Upper lobe of right lung (tissue), 1 donor: ENCODE measurements at regions not wholly inside any gene's neighbourhood (a gene's known extent, or its start where the extent isn't known, plus 50 kb on each side); places are given as distances from the start of the nearest gene placed in this dataset.

Experiments used
- ATAC-seq: fragments of 200-7000 bp; cut with Tn5 transposase; one replicate; pipeline ENCODE4 v1.9.1; 2020; ENCODE audit warnings: mild to moderate bottlenecking, moderate library complexity
- DNase-seq: peaks from one replicate; pipeline ENCODE4 v3.0.0-alpha.2; 2020
- H3K27ac ChIP-seq: fragments of 200-600 bp; one replicate; pipeline ENCODE4 v1.8.0; 2022
- H3K27me3 ChIP-seq: fragments of 200-600 bp; one replicate; pipeline ENCODE4 v1.8.0; 2022; ENCODE audit warnings: mild to moderate bottlenecking
- H3K36me3 ChIP-seq: fragments of 200-600 bp; one replicate; pipeline ENCODE4 v1.8.0; 2022
- H3K4me1 ChIP-seq: fragments of 200-600 bp; one replicate; pipeline ENCODE4 v1.8.0; 2022
- H3K4me3 ChIP-seq: fragments of 200-600 bp; one replicate; pipeline ENCODE4 v1.8.0; 2022; ENCODE audit warnings: mild to moderate bottlenecking
- H3K9me3 ChIP-seq: fragments of 200-600 bp; one replicate; pipeline ENCODE4 v1.8.0; 2022
- intact Hi-C: fragments of 100-400 bp; cut with DNase I; formaldehyde crosslinking; loops from one replicate; pipeline ENCODE4 v1.11.0; 2022
- TF ChIP-seq, protein P1 (sequence below): fragments of 200-600 bp; IDR thresholded peaks from one replicate; pipeline ENCODE4 v1.8.0; 2022; ENCODE audit warnings: antibody characterized with exemption
- donor health status: DM: no; HTN: yes; CAD: no; lungs with severe emphysema.

DNA sequence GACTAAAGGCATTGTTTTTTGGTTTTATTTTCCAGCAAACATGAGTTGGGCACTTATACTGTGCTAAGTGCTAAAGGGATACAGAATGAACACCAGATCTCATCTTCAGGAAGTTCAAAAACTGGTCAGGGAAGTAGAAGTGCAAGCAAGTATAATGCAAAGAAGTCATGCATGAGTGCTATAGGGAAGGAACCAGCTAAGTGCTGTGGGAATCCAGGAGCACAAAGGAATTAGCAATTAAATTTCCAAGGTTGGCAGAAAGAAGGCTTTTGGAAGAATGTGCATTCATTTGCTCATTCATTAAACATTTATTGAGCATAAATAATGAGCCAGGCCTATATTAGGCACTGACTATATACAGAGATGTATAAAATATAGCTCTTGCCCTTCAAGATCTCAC, 143.7 kb upstream of the ARHGAP42 start:
- Histone ChIP-seq H3K4me1 (no peaks in the 10 kb centered on the region), H3K4me3 (no peak overlapping the region), H3K27me3 (no peaks in the 10 kb centered on the region), H3K27ac (no peak overlapping the region), H3K36me3 (no peaks in the 10 kb centered on the region), H3K9me3 (no peaks in the 10 kb centered on the region)
- TF ChIP-seq, protein P1, sequence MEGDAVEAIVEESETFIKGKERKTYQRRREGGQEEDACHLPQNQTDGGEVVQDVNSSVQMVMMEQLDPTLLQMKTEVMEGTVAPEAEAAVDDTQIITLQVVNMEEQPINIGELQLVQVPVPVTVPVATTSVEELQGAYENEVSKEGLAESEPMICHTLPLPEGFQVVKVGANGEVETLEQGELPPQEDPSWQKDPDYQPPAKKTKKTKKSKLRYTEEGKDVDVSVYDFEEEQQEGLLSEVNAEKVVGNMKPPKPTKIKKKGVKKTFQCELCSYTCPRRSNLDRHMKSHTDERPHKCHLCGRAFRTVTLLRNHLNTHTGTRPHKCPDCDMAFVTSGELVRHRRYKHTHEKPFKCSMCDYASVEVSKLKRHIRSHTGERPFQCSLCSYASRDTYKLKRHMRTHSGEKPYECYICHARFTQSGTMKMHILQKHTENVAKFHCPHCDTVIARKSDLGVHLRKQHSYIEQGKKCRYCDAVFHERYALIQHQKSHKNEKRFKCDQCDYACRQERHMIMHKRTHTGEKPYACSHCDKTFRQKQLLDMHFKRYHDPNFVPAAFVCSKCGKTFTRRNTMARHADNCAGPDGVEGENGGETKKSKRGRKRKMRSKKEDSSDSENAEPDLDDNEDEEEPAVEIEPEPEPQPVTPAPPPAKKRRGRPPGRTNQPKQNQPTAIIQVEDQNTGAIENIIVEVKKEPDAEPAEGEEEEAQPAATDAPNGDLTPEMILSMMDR = no peak
- no peak for ATAC-seq
- no peak for DNase-seq
- intact Hi-C loops = no loop called here

DNA sequence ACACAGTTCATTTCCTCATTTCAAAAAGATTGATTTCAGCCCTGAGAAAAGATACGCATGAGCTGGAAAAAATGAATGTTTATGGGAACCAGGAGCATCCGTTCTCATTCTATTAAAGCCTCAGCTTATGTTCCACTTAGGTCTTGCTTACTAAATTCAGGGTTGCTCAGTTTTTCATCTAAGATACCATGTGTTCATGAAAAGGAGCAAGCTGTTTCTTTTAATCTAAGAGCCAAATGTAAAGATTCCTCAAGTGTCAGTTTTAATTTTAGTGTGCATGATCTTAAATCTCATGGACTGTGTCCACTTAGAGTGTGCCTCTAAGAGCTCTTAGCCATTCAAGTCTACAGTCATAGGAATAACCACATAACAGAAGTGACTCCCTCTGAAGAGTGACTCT, 141.5 kb upstream of the ARHGAP42 start:
- intact Hi-C loops = no loop called here
- Histone ChIP-seq H3K9me3 (no peaks in the 10 kb centered on the region), H3K36me3 (no peaks in the 10 kb centered on the region), H3K4me3 (no peak overlapping the region), H3K4me1 (no peaks in the 10 kb centered on the region), H3K27ac (no peak overlapping the region), H3K27me3 (no peaks in the 10 kb centered on the region)
- DNase-seq (no peak), ATAC-seq (no peak)
- TF ChIP-seq, protein P1 = no peak

DNA sequence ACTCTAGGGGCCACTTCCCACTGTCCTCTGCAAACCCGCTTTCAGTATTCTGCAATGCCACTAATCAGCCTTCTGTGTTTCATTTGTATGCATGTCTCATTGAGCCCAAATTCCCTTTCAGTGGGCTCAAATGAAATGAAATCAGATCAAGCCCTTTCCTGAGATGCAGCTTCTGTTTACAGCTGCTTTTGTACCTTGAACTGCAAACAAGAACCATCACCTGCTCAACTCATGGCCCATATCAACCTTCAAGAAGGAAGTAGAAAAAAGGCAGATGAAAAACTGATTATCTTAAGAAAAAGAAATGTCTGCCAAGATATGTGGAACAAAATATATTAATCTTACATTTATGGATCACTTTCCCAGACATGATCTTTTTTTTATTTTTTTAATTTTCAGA, 141.1 kb upstream of the ARHGAP42 start:
- ATAC-seq (no peak), DNase-seq (no peak)
- no peaks in the 10 kb centered on the region for H3K27me3 ChIP-seq
- TF ChIP-seq, protein P1 = no peak
- H3K4me3 ChIP-seq = no peak overlapping the region
- H3K4me1 ChIP-seq = no peaks in the 10 kb centered on the region
- intact Hi-C loops = no loop called here
- H3K36me3 ChIP-seq = no peaks in the 10 kb centered on the region
- no peak overlapping the region for H3K27ac ChIP-seq
- no peaks in the 10 kb centered on the region for H3K9me3 ChIP-seq

DNA sequence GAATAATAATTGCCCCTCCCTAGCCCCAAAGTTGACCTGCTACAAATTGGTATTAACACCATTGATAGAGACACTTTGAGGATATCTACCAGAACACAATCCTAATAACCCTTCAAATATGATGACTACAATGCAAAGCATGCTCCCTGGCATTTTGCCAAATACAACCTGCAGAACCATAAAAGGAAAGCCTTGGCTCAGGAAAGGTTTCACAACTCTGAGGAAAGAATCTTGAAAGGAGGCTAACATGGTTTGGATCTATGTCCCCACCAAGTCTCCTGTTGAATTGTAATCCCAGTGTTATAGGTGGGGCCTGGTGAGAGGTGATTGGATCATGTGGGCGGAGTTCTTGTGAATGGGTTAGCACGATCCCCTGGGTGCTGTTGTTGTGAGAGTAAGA, 140.4 kb upstream of the ARHGAP42 start:
- H3K27ac ChIP-seq = no peak overlapping the region
- DNase-seq = no peak
- TF ChIP-seq, protein P1 = no peak
- intact Hi-C loops = no loop called here
- ATAC-seq = no peak
- H3K36me3 ChIP-seq = no peaks in the 10 kb centered on the region
- no peaks in the 10 kb centered on the region for H3K4me1 ChIP-seq
- H3K4me3 ChIP-seq = no peak overlapping the region
- H3K27me3 ChIP-seq = no peaks in the 10 kb centered on the region
- H3K9me3 ChIP-seq = no peaks in the 10 kb centered on the region

DNA sequence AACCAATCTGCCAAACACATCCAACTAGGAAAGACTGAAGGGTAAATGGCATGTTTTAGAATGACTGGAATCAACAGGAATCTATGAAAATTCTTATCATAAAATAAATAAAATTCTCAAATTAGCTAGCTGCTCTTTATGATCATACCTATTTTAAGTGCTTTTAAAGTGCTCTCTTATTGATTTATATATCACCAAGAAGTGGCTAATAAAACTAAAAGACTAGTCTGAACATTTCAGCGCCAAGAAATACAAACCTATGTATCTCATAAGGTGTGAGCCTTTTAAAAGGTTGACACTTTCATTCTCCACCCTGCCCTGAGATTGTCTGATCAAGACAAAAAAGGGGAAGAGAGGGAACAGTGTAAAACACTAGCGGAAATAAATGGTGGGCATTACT, 136.8 kb upstream of the ARHGAP42 start:
- no peak overlapping the region for H3K27ac ChIP-seq
- TF ChIP-seq, protein P1 = no peak
- ATAC-seq = no peak
- H3K4me3 ChIP-seq = no peak overlapping the region
- H3K27me3 ChIP-seq = no peaks in the 10 kb centered on the region
- no peaks in the 10 kb centered on the region for H3K36me3 ChIP-seq
- intact Hi-C loops = no loop called here
- no peak for DNase-seq
- no peaks in the 10 kb centered on the region for H3K9me3 ChIP-seq
- no peaks in the 10 kb centered on the region for H3K4me1 ChIP-seq

DNA sequence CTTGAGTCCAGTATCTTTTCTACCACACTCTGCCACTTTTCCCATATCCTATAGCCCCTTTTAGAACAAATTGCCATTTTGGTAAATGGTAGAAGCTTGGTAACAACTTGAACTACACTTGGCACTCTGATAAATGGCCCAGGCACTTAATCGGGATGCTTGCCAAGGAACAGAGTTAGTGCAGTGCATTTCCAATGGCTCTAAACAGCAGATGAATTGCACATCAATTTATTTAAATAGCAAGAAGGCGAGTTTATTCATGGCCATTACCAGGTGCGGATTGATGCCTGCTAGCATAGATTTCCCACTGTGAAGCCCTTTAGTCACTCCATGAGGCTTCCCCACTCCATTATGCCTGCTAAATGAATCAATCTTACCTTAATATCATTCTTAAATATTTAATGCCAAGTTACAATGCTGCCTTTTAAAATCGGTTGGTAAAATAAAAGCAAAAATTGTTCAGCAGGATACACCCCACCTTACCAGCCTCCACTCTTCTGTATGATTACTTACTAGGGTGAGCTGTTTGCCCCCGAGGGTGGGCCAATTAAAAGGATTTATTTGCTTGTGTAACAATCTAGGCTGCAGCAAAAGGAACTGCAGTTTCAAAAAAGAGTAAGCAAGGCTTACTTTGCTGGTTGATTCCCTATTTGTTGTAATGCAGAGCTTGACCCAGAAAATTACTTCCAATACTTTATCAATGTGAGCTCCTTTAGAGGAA, 136.0 kb upstream of the ARHGAP42 start:
- no peak overlapping the region for H3K4me3 ChIP-seq
- DNase-seq = no peak
- H3K36me3 ChIP-seq = no peaks in the 10 kb centered on the region
- TF ChIP-seq, protein P1 = no peak
- ATAC-seq = no peak
- intact Hi-C loops = no loop called here
- H3K4me1 ChIP-seq = no peaks in the 10 kb centered on the region
- H3K27me3 ChIP-seq = no peaks in the 10 kb centered on the region
- no peak overlapping the region for H3K27ac ChIP-seq
- H3K9me3 ChIP-seq = no peaks in the 10 kb centered on the region
